ENCODE measurements at regions not wholly inside any gene's neighbourhood (a gene's known extent, or its start where the extent isn't known, plus 50 kb on each side); places are given as distances from the start of the nearest gene placed in this dataset.

GRCh38 chr13:57815600-57815999 is 184.1 kb downstream of the PCDH17 start:
- TF ChIP-seq CTCF (IDR thresholded peaks at IDR 0.05): no peak
- no peak for TF ChIP-seq POLR2A (IDR thresholded peaks at IDR 0.05)
